ENCODE measurements at regions not wholly inside any gene's neighbourhood (a gene's known extent, or its start where the extent isn't known, plus 50 kb on each side); places are given as distances from the start of the nearest gene placed in this dataset.

GRCh38 chr10:113329121-113329596 is 223.7 kb upstream of the HABP2 start:
- no peak for TF ChIP-seq CTCF (IDR thresholded peaks at IDR 0.05; ENCODE audit: borderline replicate concordance)
- Histone ChIP-seq H3K27ac (replicated peaks) (no peak overlapping the region), H3K27me3 (ENCODE audit: low read depth) (peaks cover 6% of the 10 kb centered on the region), H3K4me3 (no peak overlapping the region), H3K36me3 (no peaks in the 10 kb centered on the region), H3K9me3 (replicated peaks) (peaks cover 12% of the 10 kb centered on the region), H3K4me1 (peaks cover 8% of the 10 kb centered on the region)
- intact Hi-C loops (cut with micrococcal nuclease) = no loop called here
- no peak for DNase-seq

GRCh38 chr10:113331961-113332360 is 220.9 kb upstream of the HABP2 start:
- no peaks in the 10 kb centered on the region for H3K4me1 ChIP-seq
- no peaks in the 10 kb centered on the region for H3K36me3 ChIP-seq
- H3K27me3 ChIP-seq (ENCODE audit: low read depth) = peaks cover 6% of the 10 kb centered on the region
- no peak for TF ChIP-seq CTCF (IDR thresholded peaks at IDR 0.05; ENCODE audit: borderline replicate concordance)
- no peak overlapping the region for H3K27ac ChIP-seq (replicated peaks)
- no peak for DNase-seq
- no peak overlapping the region for H3K4me3 ChIP-seq
- intact Hi-C loops (cut with micrococcal nuclease) = no loop called here
- peaks cover 28% of the 10 kb centered on the region for H3K9me3 ChIP-seq (replicated peaks)

GRCh38 chr10:113333313-113333712 is 219.5 kb upstream of the HABP2 start:
- Histone ChIP-seq H3K4me1 (no peaks in the 10 kb centered on the region), H3K27ac (replicated peaks) (no peak overlapping the region)
- intact Hi-C loops (cut with micrococcal nuclease) = no loop called here

GRCh38 chr10:113335592-113335991 is 217.3 kb upstream of the HABP2 start:
- DNase-seq = no peak
- Histone ChIP-seq H3K4me1 (no peaks in the 10 kb centered on the region), H3K36me3 (no peaks in the 10 kb centered on the region), H3K27ac (replicated peaks) (no peak overlapping the region), H3K27me3 (ENCODE audit: low read depth) (peaks cover 4% of the 10 kb centered on the region), H3K9me3 (replicated peaks) (peaks cover 28% of the 10 kb centered on the region), H3K4me3 (no peak overlapping the region)
- intact Hi-C loops (cut with micrococcal nuclease) = no loop called here
- no peak for TF ChIP-seq CTCF (IDR thresholded peaks at IDR 0.05; ENCODE audit: borderline replicate concordance)

More at GRCh38 chr10:113333313-113333712, 219.5 kb upstream of the HABP2 start:
- Histone ChIP-seq H3K36me3 (no peaks in the 10 kb centered on the region), H3K9me3 (replicated peaks) (peaks cover 28% of the 10 kb centered on the region), H3K4me3 (no peak overlapping the region), H3K27me3 (ENCODE audit: low read depth) (peaks cover 6% of the 10 kb centered on the region)
- DNase-seq = no peak
- no peak for TF ChIP-seq CTCF (IDR thresholded peaks at IDR 0.05; ENCODE audit: borderline replicate concordance)

- no peak overlapping the region for H3K27ac ChIP-seq (replicated peaks)
- H3K9me3 ChIP-seq (replicated peaks) = peaks cover 28% of the 10 kb centered on the region
- H3K4me1 ChIP-seq = no peaks in the 10 kb centered on the region
- no peaks in the 10 kb centered on the region for H3K36me3 ChIP-seq
- no peak for DNase-seq
- H3K4me3 ChIP-seq = no peak overlapping the region
- intact Hi-C loops (cut with micrococcal nuclease) = no loop called here
- H3K27me3 ChIP-seq (ENCODE audit: low read depth) = peaks cover 4% of the 10 kb centered on the region
- no peak for TF ChIP-seq CTCF (IDR thresholded peaks at IDR 0.05; ENCODE audit: borderline replicate concordance)
Measured at GRCh38 chr10:113336549-113337130, 216.2 kb upstream of the HABP2 start.

All from left ventricle myocardium inferior (tissue), 1 donor.